ENCODE measurements at regions not wholly inside any gene's neighbourhood (a gene's known extent, or its start where the extent isn't known, plus 50 kb on each side); places are given as distances from the start of the nearest gene placed in this dataset.

- TF ChIP-seq POLR2AphosphoS5 (IDR thresholded peaks at IDR 0.05) (no peak), CTCF (IDR thresholded peaks at IDR 0.05) (no peak), POLR2A (IDR thresholded peaks at IDR 0.05) (no peak)
Measured at GRCh38 chr6:41449399-41450245, 96.6 kb upstream of the FOXP4 start.
